ENCODE measurements at regions not wholly inside any gene's neighbourhood (a gene's known extent, or its start where the extent isn't known, plus 50 kb on each side); places are given as distances from the start of the nearest gene placed in this dataset.

DNA sequence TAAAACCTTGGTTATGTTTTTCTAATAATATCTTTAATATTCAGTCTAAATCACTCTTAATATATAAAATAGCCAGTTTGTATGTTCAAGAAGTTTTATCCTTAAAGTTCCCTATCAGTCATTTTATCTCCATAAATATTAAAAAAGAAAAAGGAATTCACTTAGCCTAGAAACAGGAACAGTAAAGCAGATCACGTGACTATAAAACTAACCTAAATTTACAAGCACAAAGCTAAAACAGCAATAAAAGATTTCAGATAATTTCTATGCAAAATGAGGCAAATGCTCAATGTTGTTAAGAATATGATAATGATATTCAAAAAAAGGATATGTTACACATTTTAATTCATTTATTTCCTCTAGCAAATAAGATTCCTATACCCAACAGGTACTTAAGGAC is 57.1 kb upstream of the TNIP3 start:
- TF ChIP-seq MAX (IDR thresholded peaks at IDR 0.05) (no peak), ATF3 (IDR thresholded peaks at IDR 0.05) (no peak), EGR1 (IDR thresholded peaks at IDR 0.05; ENCODE audit: low read depth in 2 of 2) (no peak), CTCF (IDR thresholded peaks at IDR 0.05; ENCODE audit: low read depth, low read length, missing input control) (no peak), GABPA (IDR thresholded peaks at IDR 0.05 in 1 of 2, conservative IDR thresholded peaks at IDR 0.05 in 1 of 2) (no peak), SP1 (IDR thresholded peaks at IDR 0.05) (no peak), HNF4A (conservative IDR thresholded peaks at IDR 0.05) (no peak)
